BJ (cell line): ENCODE measurements at regions not wholly inside any gene's neighbourhood (a gene's known extent, or its start where the extent isn't known, plus 50 kb on each side); places are given as distances from the start of the nearest gene placed in this dataset.

ENCODE experiments used
- CTCF ChIA-PET: fragments of 350-600 bp; formaldehyde crosslinking; extraction: SDS; loops from one replicate; lab custom pipeline; 2021; ENCODE audit warnings: antibody characterized with exemption, inconsistent platforms; lab: Yijun Ruan, JAX
- POLR2A ChIA-PET: fragments of 300-600 bp; sonication (Branson Sonifier 250); formaldehyde crosslinking; extraction: SDS; loops from one replicate; lab custom pipeline; 2021; ENCODE audit warnings: antibody characterized with exemption; lab: Charles Lee
- DNase-seq: peaks from one replicate; pipeline ENCODE4 v3.0.0-alpha.2; 2011; ENCODE audit warnings: low read depth
- H3K27me3 ChIP-seq: 2 replicates; pipeline ENCODE4 v1.6.0; 2011; ENCODE audit warnings: low read length; ENCODE audit not compliant: control insufficient read depth, insufficient read depth
- H3K36me3 ChIP-seq: 2 replicates; pipeline ENCODE4 v1.5.1; 2011; ENCODE audit warnings: low read length; ENCODE audit not compliant: control insufficient read depth, insufficient read depth
- H3K4me3 ChIP-seq: 2 replicates; pipeline ENCODE4 v1.5.1; 2011; ENCODE audit warnings: low read depth, mild to moderate bottlenecking, control low read depth, low read length
- CTCF ChIP-seq: IDR thresholded peaks from 2 replicates; pipeline ENCODE4 v1.5.1; 2011; ENCODE audit warnings: low read depth, mild to moderate bottlenecking, control low read depth, inconsistent platforms, low read length, moderate library complexity; ENCODE audit not compliant: insufficient read depth

- Histone ChIP-seq H3K36me3 (no peaks in the 10 kb centered on the region), H3K4me3 (no peak overlapping the region), H3K27me3 (no peaks in the 10 kb centered on the region)
- ChIA-PET POLR2A (no interaction called here), CTCF (interaction anchor here (0.6 kb wide), 1 partner anchor 34 kb away, joined by 3 read pairs; no protein-coding TSS in a partner anchor)
- no peak for TF ChIP-seq CTCF
- no peak for DNase-seq
These were observed 133.9 kb upstream of the SOX9 start for GRCh38 chr17:71986886-71987285.

DNA sequence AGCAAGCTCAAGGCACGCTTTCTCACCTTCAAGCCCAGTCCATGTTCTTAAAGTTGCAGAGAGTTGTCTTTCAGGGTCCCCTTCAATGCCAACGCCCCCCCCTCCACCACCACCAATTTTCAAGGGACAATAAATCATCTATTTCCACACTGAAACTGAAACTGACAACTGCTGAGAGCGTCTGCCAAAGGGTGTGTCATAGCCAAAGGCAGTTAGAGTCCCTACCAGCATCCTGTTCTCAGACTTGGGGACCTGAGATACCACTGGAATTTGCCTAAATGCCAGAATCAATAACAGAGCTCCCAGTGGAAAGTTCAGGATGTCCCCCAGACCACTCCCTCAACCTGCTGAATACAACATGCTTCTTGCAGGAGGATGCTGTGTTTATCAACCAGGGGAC lies 133.2 kb upstream of the SOX9 start:
- POLR2A ChIA-PET: no interaction called here
- H3K36me3 ChIP-seq: no peaks in the 10 kb centered on the region
- no peak for DNase-seq
- no peak overlapping the region for H3K4me3 ChIP-seq
- CTCF ChIA-PET: no interaction called here
- TF ChIP-seq CTCF: no peak
- no peaks in the 10 kb centered on the region for H3K27me3 ChIP-seq

DNA sequence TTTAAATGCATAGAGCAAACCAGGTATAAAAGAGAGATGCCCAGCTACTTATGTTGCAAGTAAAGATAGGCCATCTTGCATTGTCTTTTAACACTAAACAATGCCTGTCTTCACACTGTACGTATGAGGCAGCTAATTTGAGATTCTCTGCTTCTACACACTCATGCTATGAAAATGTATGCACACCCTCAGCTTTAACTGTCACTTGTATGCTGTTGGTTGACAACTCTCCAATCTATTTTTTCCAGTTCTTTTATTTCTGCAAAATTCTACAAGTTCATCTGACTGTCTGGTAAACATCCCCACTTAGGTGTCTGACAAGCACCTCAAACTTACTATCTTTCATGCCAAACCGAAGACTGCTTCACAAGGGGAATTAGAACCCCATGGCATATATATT lies 131.7 kb upstream of the SOX9 start:
- CTCF ChIA-PET: no interaction called here
- Histone ChIP-seq H3K36me3 (no peaks in the 10 kb centered on the region), H3K27me3 (no peaks in the 10 kb centered on the region), H3K4me3 (no peak overlapping the region)
- DNase-seq: no peak
- TF ChIP-seq CTCF: no peak
- POLR2A ChIA-PET: no interaction called here

GRCh38 chr17:71993363-71993762 lies 127.5 kb upstream of the SOX9 start:
- POLR2A ChIA-PET: no interaction called here
- no peak for DNase-seq
- CTCF ChIA-PET: interaction anchor here (1.4 kb wide), 1 partner anchor 22 kb away, joined by 3 read pairs; no protein-coding TSS in a partner anchor

DNA sequence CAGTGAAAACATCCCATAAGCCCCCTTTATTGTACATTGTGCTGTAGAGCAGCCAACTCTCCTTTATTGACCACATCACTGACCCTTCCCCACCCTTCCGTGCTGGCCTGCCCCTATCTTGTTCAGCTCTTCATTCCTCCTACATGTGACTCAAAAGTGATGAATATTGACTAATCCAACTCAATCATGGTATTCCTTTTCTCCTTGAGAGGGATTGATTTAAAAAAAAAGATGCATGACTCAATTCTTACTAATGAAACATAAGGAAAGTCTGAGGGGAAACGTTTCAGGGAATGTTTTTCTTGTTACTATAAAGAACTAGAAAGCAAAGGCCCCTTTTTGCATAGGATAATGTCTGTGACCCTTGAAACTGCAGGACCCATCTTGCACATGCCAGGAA lies 125.2 kb upstream of the SOX9 start:
- ChIA-PET POLR2A (no interaction called here), CTCF (no interaction called here)

More at GRCh38 chr17:71993363-71993762, 127.5 kb upstream of the SOX9 start:
- Histone ChIP-seq H3K27me3 (no peaks in the 10 kb centered on the region), H3K4me3 (no peak overlapping the region), H3K36me3 (no peaks in the 10 kb centered on the region)
- TF ChIP-seq CTCF: no peak

More for the DNA sequence above, 125.2 kb upstream of the SOX9 start:
- no peaks in the 10 kb centered on the region for H3K27me3 ChIP-seq
- no peak for DNase-seq
- no peak for TF ChIP-seq CTCF
- no peaks in the 10 kb centered on the region for H3K36me3 ChIP-seq
- H3K4me3 ChIP-seq: no peak overlapping the region
